ENCODE measurements at regions not wholly inside any gene's neighbourhood (a gene's known extent, or its start where the extent isn't known, plus 50 kb on each side); places are given as distances from the start of the nearest gene placed in this dataset.

- DNase-seq (ENCODE audit: low read depth), result no peak
- no peak for TF ChIP-seq CTCF (IDR thresholded peaks at IDR 0.05; ENCODE audit: control insufficient read depth, insufficient read depth, low read depth, low read length, missing control alignments)
- H3K4me3 ChIP-seq (ENCODE audit: control insufficient read depth, low read depth, low read length), result no peak overlapping the region
These were observed 288.1 kb upstream of the PTGER4 start for GRCh38 chr5:40391642-40392041.

GRCh38 chr5:40390281-40391149, 289.2 kb upstream of the PTGER4 start:
- no peak for TF ChIP-seq CTCF (IDR thresholded peaks at IDR 0.05; ENCODE audit: control insufficient read depth, insufficient read depth, low read depth, low read length, missing control alignments)

GRCh38 chr5:40389591-40389990, 290.1 kb upstream of the PTGER4 start:
- TF ChIP-seq CTCF (IDR thresholded peaks at IDR 0.05; ENCODE audit: control insufficient read depth, insufficient read depth, low read depth, low read length, missing control alignments), result no peak
- H3K4me3 ChIP-seq (ENCODE audit: control insufficient read depth, low read depth, low read length), result no peak overlapping the region
- DNase-seq (ENCODE audit: low read depth), result no peak

More at GRCh38 chr5:40390281-40391149, 289.2 kb upstream of the PTGER4 start:
- no peak for DNase-seq (ENCODE audit: low read depth)
- no peak overlapping the region for H3K4me3 ChIP-seq (ENCODE audit: control insufficient read depth, low read depth, low read length)

GRCh38 chr5:40386289-40386688, 293.4 kb upstream of the PTGER4 start:
- no peak overlapping the region for H3K4me3 ChIP-seq (ENCODE audit: control insufficient read depth, low read depth, low read length)
- DNase-seq (ENCODE audit: low read depth), result no peak
- no peak for TF ChIP-seq CTCF (IDR thresholded peaks at IDR 0.05; ENCODE audit: control insufficient read depth, insufficient read depth, low read depth, low read length, missing control alignments)

GRCh38 chr5:40385544-40385943, 294.2 kb upstream of the PTGER4 start:
- no peak for DNase-seq (ENCODE audit: low read depth)
- TF ChIP-seq CTCF (IDR thresholded peaks at IDR 0.05; ENCODE audit: control insufficient read depth, insufficient read depth, low read depth, low read length, missing control alignments), result no peak
- H3K4me3 ChIP-seq (ENCODE audit: control insufficient read depth, low read depth, low read length), result no peak overlapping the region

GRCh38 chr5:40384782-40385390, 294.8 kb upstream of the PTGER4 start:
- no peak for DNase-seq (ENCODE audit: low read depth)

More at GRCh38 chr5:40384782-40385390, 294.8 kb upstream of the PTGER4 start:
- no peak for TF ChIP-seq CTCF (IDR thresholded peaks at IDR 0.05; ENCODE audit: control insufficient read depth, insufficient read depth, low read depth, low read length, missing control alignments)
- no peak overlapping the region for H3K4me3 ChIP-seq (ENCODE audit: control insufficient read depth, low read depth, low read length)
